ENCODE measurements at regions not wholly inside any gene's neighbourhood (a gene's known extent, or its start where the extent isn't known, plus 50 kb on each side); places are given as distances from the start of the nearest gene placed in this dataset.

Small RNA genes lying in the stretch of these regions (small RNA-seq; reads per million reads assigned to genes)
- 0 reads per million in 3 experiments for gene HMGN2P28 (ENCODE audit: insufficient read depth in 2 of 3, insufficient read length in 3 of 3, low read depth in 2 of 3, low replicate concordance in 1 of 3)
